ENCODE measurements at regions not wholly inside any gene's neighbourhood (a gene's known extent, or its start where the extent isn't known, plus 50 kb on each side); places are given as distances from the start of the nearest gene placed in this dataset.

- TF ChIP-seq CTCF (IDR thresholded peaks at IDR 0.05) (no peak), SIN3A (IDR thresholded peaks at IDR 0.05; ENCODE audit: borderline replicate concordance, low read depth, low read length) (no peak), TAF1 (IDR thresholded peaks at IDR 0.05; ENCODE audit: borderline replicate concordance, low read depth, low read length) (no peak), EP300 (IDR thresholded peaks at IDR 0.05; ENCODE audit: borderline replicate concordance in 1 of 2, low read depth in 1 of 2, low read length in 1 of 2) (no peak), SMC3 (IDR thresholded peaks at IDR 0.05; ENCODE audit: low read depth, low read length) (no peak), NFIC (IDR thresholded peaks at IDR 0.05; ENCODE audit: borderline replicate concordance) (no peak), REST (IDR thresholded peaks at IDR 0.05; ENCODE audit: low read depth, low read length) (no peak), USF2 (IDR thresholded peaks at IDR 0.05; ENCODE audit: borderline replicate concordance, low read depth, low read length) (no peak), MXI1 (IDR thresholded peaks at IDR 0.05; ENCODE audit: low read depth, low read length) (no peak), POLR2AphosphoS5 (IDR thresholded peaks at IDR 0.05; ENCODE audit: low read depth, low read length) (no peak)
- TF ChIP-seq, protein P1, sequence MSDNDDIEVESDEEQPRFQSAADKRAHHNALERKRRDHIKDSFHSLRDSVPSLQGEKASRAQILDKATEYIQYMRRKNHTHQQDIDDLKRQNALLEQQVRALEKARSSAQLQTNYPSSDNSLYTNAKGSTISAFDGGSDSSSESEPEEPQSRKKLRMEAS (IDR thresholded peaks at IDR 0.05; ENCODE audit: low read depth): no peak
These were observed 476.9 kb upstream of the SYT1 start for GRCh38 chr12:78387721-78388120.
